ENCODE measurements at regions not wholly inside any gene's neighbourhood (a gene's known extent, or its start where the extent isn't known, plus 50 kb on each side); places are given as distances from the start of the nearest gene placed in this dataset.

- no peak overlapping the region for H2BK20ac ChIP-seq (ENCODE audit: low read length)
- H3K4me3 ChIP-seq (ENCODE audit: extremely low read depth in 1 of 4, insufficient read depth in 2 of 4, low read depth in 3 of 4, low read length in 4 of 4) = no peak overlapping the region
- no peak overlapping the region for H2BK5ac ChIP-seq (ENCODE audit: low read depth, low read length)
- H3K36me3 ChIP-seq (ENCODE audit: control insufficient read depth in 2 of 4, insufficient read depth in 4 of 4, low read length in 3 of 4) = no peaks in the 10 kb centered on the region
- FAIRE-seq (no peak), DNase-seq (ENCODE audit: low read depth in 1 of 2, low spot score in 2 of 2) (no peak)
- no peak overlapping the region for H3K4ac ChIP-seq (replicated peaks; ENCODE audit: insufficient read length, low read depth, low read length)
- no peak overlapping the region for H3K4me2 ChIP-seq (ENCODE audit: insufficient read depth in 1 of 2, low read depth in 2 of 2, low read length in 2 of 2)
- no peaks in the 10 kb centered on the region for H3K4me1 ChIP-seq (replicated peaks in 1 of 4; ENCODE audit: control insufficient read depth in 3 of 4, insufficient read depth in 4 of 4, low read length in 3 of 4)
- no peaks in the 10 kb centered on the region for H4K20me1 ChIP-seq (replicated peaks in 1 of 2; ENCODE audit: control insufficient read depth in 1 of 2, insufficient read depth in 2 of 2, low read length in 2 of 2)
- H3K27me3 ChIP-seq (replicated peaks in 1 of 4; ENCODE audit: control insufficient read depth in 3 of 4, extremely low read depth in 1 of 4, insufficient read depth in 3 of 4, low read length in 3 of 4) = no peaks in the 10 kb centered on the region
- no peak overlapping the region for H2AK5ac ChIP-seq (ENCODE audit: low read depth, low read length)
- no peak overlapping the region for H4K5ac ChIP-seq (ENCODE audit: insufficient read length, low read depth, low read length)
- H3K23ac ChIP-seq (ENCODE audit: insufficient read length) = no peak overlapping the region
- 93% methylated on average over 3 of the region's 3 CpGs; no CpG with 5 or more reads in 1 of the 2 experiments for WGBS, 2 experiments (ENCODE audit: extremely low coverage in 1 of 2, insufficient coverage in 1 of 2, insufficient read length in 1 of 2, insufficient replicate concordance in 2 of 2, low coverage in 1 of 2, low lambda C conversion rate in 2 of 2, missing lambda C conversion rate in 1 of 2)
- no peaks in the 10 kb centered on the region for H3K79me1 ChIP-seq (ENCODE audit: low read depth, low read length)
- ChIA-PET CTCF (ENCODE audit: partially characterized antibody) (no interaction called here), POLR2A (ENCODE audit: partially characterized antibody) (no interaction called here)
- no peak overlapping the region for H4K91ac ChIP-seq (replicated peaks; ENCODE audit: insufficient read length, low read length)
- H3K23me2 ChIP-seq (ENCODE audit: low read depth, low read length) = no peaks in the 10 kb centered on the region
- H2BK120ac ChIP-seq (replicated peaks; ENCODE audit: low read depth, low read length) = no peak overlapping the region
- no peak overlapping the region for H4K8ac ChIP-seq (ENCODE audit: extremely low read depth, insufficient read depth, low read length)
- H3K27ac ChIP-seq (ENCODE audit: low read depth, low read length) = no peak overlapping the region
- no peak overlapping the region for H3K18ac ChIP-seq (ENCODE audit: extremely low read depth, low read length)
- H3K79me2 ChIP-seq (ENCODE audit: control insufficient read depth in 1 of 2, insufficient read depth in 2 of 2, low read length in 2 of 2) = no peaks in the 10 kb centered on the region
- no peak for TF ChIP-seq TBP (IDR thresholded peaks at IDR 0.05; ENCODE audit: low read depth, low read length)
- no peak for TF ChIP-seq USF2 (IDR thresholded peaks at IDR 0.05; ENCODE audit: low read length)
- no peak for TF ChIP-seq TAF1 (IDR thresholded peaks at IDR 0.05; ENCODE audit: low read depth, low read length)
- TF ChIP-seq NANOG (IDR thresholded peaks at IDR 0.05; ENCODE audit: insufficient read depth, low read depth, low read length, poor library complexity, severe bottlenecking) = no peak
- no peak overlapping the region for H3K9ac ChIP-seq (replicated peaks in 1 of 4; ENCODE audit: extremely low read depth in 1 of 4, low read depth in 3 of 4, low read length in 3 of 4)
- H2AFZ ChIP-seq (ENCODE audit: low read length) = no peak overlapping the region
- H2BK15ac ChIP-seq (ENCODE audit: low read length) = no peak overlapping the region
- no peak overlapping the region for H3K14ac ChIP-seq (ENCODE audit: insufficient read length)
- H2BK12ac ChIP-seq (ENCODE audit: low read depth, low read length) = no peak overlapping the region
- no peak overlapping the region for H3K56ac ChIP-seq (replicated peaks; ENCODE audit: insufficient read length, low read depth, low read length)
- H3K9me3 ChIP-seq (ENCODE audit: insufficient read depth in 2 of 2, low read depth in 1 of 2, low read length in 1 of 2) = no peaks in the 10 kb centered on the region
Observed at GRCh38 chr15:95108673-95109072, 877.3 kb downstream of the MCTP2 start.

All from H1 (cell line).